ENCODE measurements at regions not wholly inside any gene's neighbourhood (a gene's known extent, or its start where the extent isn't known, plus 50 kb on each side); places are given as distances from the start of the nearest gene placed in this dataset.

DNA sequence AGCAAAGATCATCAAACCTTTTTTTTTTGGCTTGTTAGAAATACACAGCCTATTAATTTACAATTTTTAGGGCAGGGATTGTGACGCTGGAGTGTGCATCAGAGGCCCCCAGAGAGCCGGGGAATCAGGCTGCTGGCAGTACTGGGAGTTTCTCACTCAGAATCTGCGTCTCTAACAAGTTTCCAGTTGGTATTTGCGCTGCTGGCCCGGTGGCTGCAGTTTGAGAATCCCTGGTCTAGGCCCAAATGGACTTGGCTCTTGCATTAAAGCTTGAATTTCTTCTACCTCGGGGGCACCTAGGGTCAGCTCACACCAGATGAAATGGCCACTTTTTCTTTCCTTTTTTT is 150.9 kb upstream of the CIBAR2 start:
- Histone ChIP-seq H3K4me2 (ENCODE audit: low read length) (no peak overlapping the region), H3K79me2 (ENCODE audit: control insufficient read depth, low read length) (no peaks in the 10 kb centered on the region), H3K4me1 (ENCODE audit: control insufficient read depth, low read length) (no peaks in the 10 kb centered on the region)

DNA sequence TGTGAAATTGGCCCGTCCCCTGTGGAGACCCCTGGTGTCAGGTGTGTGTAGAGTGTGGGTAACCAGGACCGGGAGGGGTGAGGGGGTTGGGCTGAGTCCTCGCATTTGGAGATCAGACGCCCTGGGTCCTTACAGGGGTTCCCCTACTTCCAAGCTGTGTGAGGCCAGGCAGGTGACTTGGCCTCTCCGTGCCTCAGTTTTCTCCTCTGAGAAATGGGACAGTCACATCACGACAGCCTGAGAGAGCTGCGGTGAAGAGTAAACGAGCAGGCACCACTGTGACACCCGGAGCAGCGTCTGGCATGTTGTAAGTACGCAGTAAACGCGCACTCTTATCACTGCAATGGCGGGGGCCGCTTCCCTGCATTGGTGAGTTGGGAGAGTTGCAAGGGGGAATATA is 152.5 kb upstream of the CIBAR2 start:
- Histone ChIP-seq H3K79me2 (ENCODE audit: control insufficient read depth, low read length) (no peaks in the 10 kb centered on the region), H3K4me2 (ENCODE audit: low read length) (no peak overlapping the region), H3K9me2 (replicated peaks; ENCODE audit: control insufficient read depth, low read length) (no peaks in the 10 kb centered on the region), H3K27me3 (ENCODE audit: control insufficient read depth, low read length) (peaks cover 31% of the 10 kb centered on the region), H3K36me3 (ENCODE audit: control insufficient read depth, low read length) (no peaks in the 10 kb centered on the region), H3K4me1 (ENCODE audit: control insufficient read depth, low read length) (no peaks in the 10 kb centered on the region), H3K9me3 (ENCODE audit: control insufficient read depth, insufficient read depth, low read length) (no peaks in the 10 kb centered on the region), H3K27ac (ENCODE audit: low read depth, low read length) (no peak overlapping the region), H4K20me1 (ENCODE audit: control insufficient read depth, insufficient read depth, low read depth, low read length) (no peaks in the 10 kb centered on the region), H3F3A (ENCODE audit: control insufficient read depth, insufficient read depth) (no peaks in the 10 kb centered on the region), H3K4me3 (ENCODE audit: low read length) (no peak overlapping the region)
- TF ChIP-seq EZH2phosphoT487 (IDR thresholded peaks at IDR 0.05; ENCODE audit: borderline replicate concordance, low read length), result no peak
- TF ChIP-seq, protein P1, sequence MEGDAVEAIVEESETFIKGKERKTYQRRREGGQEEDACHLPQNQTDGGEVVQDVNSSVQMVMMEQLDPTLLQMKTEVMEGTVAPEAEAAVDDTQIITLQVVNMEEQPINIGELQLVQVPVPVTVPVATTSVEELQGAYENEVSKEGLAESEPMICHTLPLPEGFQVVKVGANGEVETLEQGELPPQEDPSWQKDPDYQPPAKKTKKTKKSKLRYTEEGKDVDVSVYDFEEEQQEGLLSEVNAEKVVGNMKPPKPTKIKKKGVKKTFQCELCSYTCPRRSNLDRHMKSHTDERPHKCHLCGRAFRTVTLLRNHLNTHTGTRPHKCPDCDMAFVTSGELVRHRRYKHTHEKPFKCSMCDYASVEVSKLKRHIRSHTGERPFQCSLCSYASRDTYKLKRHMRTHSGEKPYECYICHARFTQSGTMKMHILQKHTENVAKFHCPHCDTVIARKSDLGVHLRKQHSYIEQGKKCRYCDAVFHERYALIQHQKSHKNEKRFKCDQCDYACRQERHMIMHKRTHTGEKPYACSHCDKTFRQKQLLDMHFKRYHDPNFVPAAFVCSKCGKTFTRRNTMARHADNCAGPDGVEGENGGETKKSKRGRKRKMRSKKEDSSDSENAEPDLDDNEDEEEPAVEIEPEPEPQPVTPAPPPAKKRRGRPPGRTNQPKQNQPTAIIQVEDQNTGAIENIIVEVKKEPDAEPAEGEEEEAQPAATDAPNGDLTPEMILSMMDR (IDR thresholded peaks at IDR 0.05; ENCODE audit: low read depth, low read length, poor library complexity, severe bottlenecking), result no peak

More for the DNA sequence above, 150.9 kb upstream of the CIBAR2 start:
- Histone ChIP-seq H3K9me2 (replicated peaks; ENCODE audit: control insufficient read depth, low read length) (no peaks in the 10 kb centered on the region), H3K27ac (ENCODE audit: low read depth, low read length) (no peak overlapping the region), H4K20me1 (ENCODE audit: control insufficient read depth, insufficient read depth, low read depth, low read length) (no peaks in the 10 kb centered on the region), H3F3A (ENCODE audit: control insufficient read depth, insufficient read depth) (no peaks in the 10 kb centered on the region), H3K4me3 (ENCODE audit: low read length) (no peak overlapping the region), H3K9me3 (ENCODE audit: control insufficient read depth, insufficient read depth, low read length) (no peaks in the 10 kb centered on the region), H3K36me3 (ENCODE audit: control insufficient read depth, low read length) (no peaks in the 10 kb centered on the region), H3K27me3 (ENCODE audit: control insufficient read depth, low read length) (peaks cover 44% of the 10 kb centered on the region)
- no peak for TF ChIP-seq EZH2phosphoT487 (IDR thresholded peaks at IDR 0.05; ENCODE audit: borderline replicate concordance, low read length)
- TF ChIP-seq, protein P1 (IDR thresholded peaks at IDR 0.05; ENCODE audit: low read depth, low read length, poor library complexity, severe bottlenecking), result no peak

DNA sequence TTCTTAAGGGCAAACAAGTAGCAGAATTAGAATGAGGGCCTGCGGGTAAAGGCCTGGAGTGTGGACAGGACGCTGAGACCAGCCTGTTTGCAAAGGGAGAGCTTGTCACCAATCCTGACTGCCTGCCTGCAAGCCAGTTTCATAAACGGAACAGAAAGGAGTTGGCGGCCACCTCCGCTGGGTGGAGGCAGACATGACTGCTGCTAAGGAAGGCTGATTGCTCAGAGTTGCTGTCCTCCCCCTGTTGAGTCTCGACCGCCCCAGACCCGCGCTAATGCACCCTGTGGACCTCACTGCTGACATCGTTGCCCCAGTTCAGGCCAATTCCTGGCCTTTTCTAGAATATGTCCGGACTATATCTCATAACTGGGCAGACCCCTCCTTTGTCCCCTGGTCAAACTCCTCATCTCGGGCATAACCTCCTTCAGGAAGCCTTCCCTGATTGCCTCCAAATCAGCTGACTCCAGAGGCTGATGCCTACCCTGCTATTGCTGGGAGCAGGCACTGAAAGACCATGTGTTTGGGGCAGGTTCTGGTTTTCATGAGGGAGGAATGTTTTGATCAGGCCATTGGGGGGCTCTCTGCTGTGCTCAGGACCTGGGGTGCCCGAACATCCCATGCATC is 153.0 kb upstream of the CIBAR2 start:
- Histone ChIP-seq H3K79me2 (ENCODE audit: control insufficient read depth, low read length) (no peaks in the 10 kb centered on the region), H3K4me3 (ENCODE audit: low read length) (no peak overlapping the region), H3K27me3 (ENCODE audit: control insufficient read depth, low read length) (peaks cover 28% of the 10 kb centered on the region), H3K36me3 (ENCODE audit: control insufficient read depth, low read length) (no peaks in the 10 kb centered on the region), H3K4me1 (ENCODE audit: control insufficient read depth, low read length) (no peaks in the 10 kb centered on the region), H3K4me2 (ENCODE audit: low read length) (no peak overlapping the region), H3F3A (ENCODE audit: control insufficient read depth, insufficient read depth) (no peaks in the 10 kb centered on the region), H4K20me1 (ENCODE audit: control insufficient read depth, insufficient read depth, low read depth, low read length) (no peaks in the 10 kb centered on the region), H3K27ac (ENCODE audit: low read depth, low read length) (no peak overlapping the region), H3K9me3 (ENCODE audit: control insufficient read depth, insufficient read depth, low read length) (no peaks in the 10 kb centered on the region), H3K9me2 (replicated peaks; ENCODE audit: control insufficient read depth, low read length) (no peaks in the 10 kb centered on the region)
- no peak for TF ChIP-seq EZH2phosphoT487 (IDR thresholded peaks at IDR 0.05; ENCODE audit: borderline replicate concordance, low read length)
- TF ChIP-seq, protein P1 (IDR thresholded peaks at IDR 0.05; ENCODE audit: low read depth, low read length, poor library complexity, severe bottlenecking), result no peak
